ENCODE measurements at regions not wholly inside any gene's neighbourhood (a gene's known extent, or its start where the extent isn't known, plus 50 kb on each side); places are given as distances from the start of the nearest gene placed in this dataset.
"Not testable (repeated sequence)": the region's sequence is repeated elsewhere in the genome, so short reads cannot be mapped to it uniquely, and the experiment has no call there.

DNA sequence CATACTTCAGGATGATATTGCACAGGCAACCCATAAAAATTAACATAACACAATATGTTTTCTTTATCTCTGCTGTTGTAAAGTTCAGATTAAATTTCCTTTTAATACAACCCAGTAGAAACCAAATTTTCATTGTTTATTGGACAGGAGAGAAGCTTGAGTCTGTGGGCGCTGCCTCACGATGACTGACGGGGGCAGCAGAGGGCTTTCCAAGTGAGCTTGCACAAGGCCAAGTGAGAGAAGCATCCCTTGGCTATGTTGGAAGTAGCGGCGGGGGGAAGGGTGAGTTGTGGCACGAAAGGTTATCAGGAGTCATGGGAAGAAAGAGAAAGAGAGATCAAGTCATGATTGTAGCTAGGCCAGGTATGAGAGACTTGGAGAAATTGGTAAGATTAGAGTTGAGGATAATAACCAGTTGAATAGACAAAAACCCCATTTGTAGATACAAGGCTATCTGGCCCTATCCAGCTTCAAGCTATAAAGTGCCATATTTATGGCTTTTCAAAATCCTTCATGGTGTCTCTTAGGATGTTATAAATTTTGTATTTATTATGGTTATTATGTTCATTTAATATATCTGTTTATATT, 413.7 kb upstream of the FAM98A start:
- DNase-seq, result no peak

DNA sequence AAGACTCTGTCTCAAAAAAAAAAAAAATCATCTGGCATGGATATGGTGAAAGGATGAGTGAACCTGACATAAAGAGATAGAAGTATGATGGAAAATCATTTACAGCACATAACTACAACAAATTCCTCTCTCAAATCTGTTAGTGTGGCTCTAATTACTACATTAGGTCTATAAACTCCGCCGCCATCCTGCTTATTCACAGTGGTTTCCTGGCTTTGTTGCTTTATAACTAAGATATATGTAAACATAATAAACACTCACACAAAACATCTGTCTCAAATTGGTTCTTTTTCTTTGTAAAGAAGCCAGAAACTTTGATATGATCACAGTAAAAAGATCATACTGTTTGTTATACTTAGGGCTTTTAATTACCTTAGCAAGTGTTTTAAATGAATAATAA, 412.6 kb upstream of the FAM98A start:
- no peak for DNase-seq

DNA sequence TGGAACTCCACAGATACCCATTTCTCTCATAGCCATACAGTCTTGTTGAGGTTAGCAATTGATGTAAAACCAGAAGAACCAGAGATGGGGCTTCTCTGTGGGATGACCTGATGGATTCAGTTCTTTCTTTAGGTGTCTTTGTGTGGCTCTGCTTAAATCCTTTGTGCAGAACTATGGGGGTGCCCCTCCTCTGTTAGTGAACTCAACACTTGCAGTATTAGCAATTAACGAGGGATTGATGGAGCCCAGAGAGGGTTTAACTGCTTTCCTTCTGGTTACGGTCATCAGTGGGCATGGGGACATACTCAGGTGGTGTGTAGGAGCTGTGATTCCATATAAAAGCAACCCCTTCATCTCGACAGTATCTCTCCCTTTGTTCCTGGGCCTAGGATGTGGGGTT, 406.8 kb upstream of the FAM98A start:
- DNase-seq, result no peak

DNA sequence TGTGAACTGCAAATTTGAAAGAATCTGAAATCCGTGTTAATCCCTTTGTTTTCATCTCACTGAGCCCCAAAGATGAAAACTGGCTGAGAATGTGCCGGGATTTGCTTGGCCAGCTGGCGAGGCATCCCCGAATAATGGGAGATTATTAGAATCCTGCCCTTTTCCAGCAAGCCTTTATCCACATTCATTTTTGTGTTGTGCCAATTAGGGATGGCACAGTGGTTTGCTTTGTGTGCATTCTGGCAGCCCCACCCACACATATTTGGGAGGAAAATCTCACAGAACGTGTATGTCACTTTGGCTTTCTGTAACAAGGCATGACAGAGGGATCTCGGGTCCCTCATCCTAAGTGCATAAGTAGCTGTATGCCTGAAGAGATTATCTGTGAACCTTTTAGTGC, 405.8 kb upstream of the FAM98A start:
- DNase-seq, result no peak

DNA sequence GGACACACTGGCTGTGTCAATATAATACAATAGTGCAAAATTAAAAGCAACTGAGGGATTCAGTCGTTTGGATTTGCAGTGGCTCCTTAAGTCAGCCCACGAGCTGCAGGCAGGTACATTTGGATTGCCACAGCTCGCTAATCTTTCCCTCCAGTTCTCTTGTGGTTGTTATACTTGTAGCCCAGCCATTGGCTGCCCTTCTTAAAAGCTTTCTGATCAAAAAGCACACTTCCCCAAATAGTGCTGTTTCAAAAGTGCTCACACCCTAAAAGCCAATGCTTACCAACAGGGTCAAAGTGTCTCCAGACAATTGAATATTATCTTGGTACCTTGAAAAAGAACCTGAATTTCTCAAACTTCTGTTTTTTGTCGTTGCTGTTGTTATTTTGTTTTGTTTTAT, 404.7 kb upstream of the FAM98A start:
- no peak for DNase-seq

DNA sequence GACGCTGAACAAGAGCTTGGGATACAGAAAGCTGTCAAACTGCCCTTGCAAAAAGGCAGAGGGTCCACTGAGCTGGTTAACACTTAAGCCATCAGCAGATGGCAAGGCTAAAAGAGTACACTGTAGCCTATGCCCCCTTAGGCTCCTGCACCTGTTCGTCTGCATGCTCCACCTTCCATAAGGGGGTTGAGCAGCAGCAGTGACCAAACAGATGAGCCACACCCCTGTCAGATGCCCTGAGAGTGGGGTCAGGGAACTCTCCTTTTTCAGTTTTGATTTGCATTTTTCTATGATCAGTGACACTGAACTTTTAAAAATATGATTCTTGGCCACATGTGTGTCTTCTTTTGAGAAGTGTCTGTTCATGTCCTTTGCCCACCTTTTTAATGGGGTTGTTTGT, 402.5 kb upstream of the FAM98A start:
- no peak for DNase-seq

DNA sequence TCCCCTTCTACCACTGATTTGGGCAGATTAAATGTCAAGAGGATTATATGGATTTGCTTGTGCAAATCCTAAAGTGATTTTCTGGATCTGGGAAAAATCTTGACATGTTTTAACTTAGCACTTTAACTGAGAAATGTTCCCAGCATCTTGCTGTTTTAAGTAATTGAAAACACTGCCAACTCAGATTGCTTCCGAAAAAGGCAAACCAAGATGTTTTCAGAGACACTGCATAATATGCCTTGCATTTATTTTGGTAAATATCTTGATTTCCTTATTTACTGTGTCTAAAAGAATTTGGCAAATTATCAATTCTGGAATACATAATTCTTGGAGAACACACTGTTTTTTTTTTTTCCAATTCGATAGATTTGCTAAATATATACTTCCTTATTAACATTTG, 385.0 kb upstream of the FAM98A start:
- no peak for DNase-seq

DNA sequence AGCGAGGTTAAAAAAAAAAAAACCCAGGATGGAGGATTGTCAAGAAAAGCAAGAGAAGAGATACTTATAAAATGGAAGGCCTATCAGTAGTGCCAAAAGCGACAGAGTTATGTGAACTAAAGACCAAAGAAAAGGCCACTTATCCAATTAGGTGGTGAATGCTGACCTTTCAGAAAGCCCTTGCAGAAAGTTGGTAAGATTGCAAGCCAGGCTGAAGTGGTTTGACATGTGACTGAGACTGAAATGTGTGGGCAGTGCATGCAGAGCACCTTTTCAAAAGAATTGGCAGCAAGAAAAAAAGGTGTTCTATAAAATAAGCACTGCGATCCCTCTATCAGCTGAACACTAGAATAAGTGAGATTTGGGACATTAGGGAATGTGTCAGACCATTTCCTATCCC, 379.4 kb upstream of the FAM98A start:
- no peak for DNase-seq

DNA sequence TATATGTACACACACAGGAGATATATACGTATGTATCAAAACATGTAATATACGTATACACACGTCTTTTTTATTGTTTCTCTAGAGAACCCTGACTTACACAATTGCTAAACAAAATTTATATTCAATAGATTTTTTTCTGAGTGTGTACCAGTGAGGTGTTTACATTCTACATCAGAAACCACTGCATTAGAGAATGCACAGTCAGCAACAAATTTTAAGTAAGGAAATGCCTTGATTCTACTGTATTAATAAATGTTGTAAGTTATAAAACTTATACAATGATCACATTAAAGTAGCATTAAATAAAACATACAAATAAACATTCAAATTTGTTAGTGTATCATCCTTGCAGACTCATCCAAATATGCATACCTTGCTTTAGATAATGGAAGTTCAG, 376.4 kb upstream of the FAM98A start:
- DNase-seq, result no peak

DNA sequence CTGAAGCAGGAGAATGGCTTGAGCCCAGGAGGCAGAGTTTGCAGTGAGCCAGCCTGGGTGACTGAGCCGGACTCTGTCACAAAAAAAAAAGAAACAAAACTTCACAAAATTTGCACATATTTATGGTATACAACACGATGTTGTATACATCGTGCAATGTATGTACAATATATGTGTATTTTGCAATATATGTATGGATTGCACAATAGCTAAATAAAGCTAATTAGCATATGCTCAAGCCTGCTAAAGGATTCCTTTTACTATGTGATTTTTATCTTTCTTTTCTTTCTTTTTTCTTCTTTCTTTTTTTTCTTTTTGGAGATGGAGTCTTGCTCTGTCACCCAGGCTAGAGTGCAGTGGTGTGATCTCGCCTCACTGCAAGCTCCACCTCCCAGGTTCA, 368.0 kb upstream of the FAM98A start:
- no peak for DNase-seq

DNA sequence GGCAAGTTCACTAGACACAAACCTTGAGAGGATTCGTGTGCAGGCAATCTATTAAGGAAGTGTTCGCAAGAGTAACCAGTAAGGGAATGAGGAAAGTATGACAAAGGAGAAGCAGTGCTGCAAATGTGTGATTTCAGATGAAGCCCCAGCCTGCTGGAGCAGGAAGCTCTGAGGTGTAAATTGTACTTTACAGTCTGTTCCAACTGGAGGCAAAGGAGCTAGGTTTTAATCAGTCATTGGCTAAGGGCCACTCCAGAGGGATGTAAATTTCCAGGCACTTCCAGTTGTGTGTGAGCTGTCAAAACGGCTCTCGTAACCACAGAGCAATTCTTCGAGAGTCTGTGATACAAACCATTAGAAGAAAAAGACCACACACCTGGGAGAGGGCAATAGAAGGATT, 359.5 kb upstream of the FAM98A start:
- DNase-seq, result no peak

DNA sequence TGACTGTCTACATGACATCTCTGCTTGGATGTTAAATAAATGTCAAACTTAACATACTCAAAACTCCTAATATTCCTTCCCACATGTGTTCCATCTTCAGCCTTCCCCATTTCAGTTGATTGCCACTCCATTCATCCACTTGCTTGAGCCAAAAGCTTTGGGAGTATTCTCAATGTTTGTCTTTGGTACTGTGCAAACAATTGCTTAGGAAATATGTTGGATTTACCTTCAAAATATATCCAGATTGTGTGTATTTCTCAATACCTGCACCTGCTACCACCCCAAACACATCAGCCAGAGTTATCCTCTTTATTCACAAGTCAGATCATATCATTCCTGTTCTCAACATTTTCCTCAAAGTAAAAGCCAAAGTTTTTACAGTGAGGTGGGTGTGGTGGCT, 350.3 kb upstream of the FAM98A start:
- no peak for DNase-seq

DNA sequence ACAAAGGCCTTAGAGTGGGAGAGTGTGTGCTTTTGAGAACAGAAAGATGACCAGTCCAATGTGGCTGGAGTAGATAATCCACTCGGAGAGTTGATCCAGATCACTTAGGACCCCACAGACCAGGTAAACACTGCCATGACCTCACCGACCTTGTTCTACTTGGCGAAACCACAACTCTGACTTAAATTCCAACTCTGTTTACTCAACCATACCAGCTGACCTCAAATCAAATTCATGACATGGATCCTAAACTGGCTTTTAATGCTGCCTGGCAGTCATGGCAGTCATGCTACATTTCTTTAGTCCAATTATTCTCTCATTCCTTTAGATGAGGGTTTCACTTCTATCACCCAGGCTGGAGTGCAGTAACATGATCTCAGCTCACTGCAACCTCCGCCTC, 347.1 kb upstream of the FAM98A start:
- DNase-seq, result no peak

DNA sequence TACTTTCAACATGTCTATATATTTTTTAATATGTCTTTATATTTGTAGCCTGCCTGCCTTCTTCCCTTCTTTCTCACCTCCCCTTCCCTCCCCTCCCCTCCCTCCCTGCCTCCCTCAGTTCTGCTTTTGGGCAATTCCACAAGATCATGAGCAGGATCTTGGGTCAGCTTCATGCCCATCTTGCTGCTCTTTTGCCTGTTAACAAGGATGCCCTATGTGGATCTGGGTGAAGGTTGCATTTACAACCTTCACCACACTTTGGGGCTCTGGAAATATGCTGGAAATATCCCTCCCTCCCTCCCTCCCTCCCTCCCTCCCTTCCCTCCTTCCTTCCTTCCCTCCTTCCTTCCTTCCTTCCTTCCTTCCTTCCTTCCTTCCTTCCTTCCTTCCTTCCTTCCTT, 334.1 kb upstream of the FAM98A start:
- no peak for DNase-seq

DNA sequence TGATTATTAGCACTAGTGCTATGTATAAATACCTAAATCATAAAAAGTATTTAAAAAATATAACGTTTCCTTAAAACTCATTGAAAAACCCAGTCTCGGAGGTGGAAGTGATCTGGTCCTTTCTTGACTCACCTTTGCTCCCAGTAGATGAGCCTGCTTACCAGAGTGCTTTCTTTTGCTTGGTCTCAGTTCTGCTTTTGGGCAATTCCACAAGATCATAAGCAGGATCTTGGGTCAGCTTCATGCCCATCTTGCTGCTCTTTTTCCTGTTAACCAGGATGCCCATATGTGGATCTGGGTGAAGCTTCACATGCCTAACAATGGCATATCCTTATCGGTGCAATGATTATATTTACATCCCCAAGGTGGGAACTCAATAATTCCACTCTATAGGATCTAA, 332.1 kb upstream of the FAM98A start:
- no peak for DNase-seq

DNA sequence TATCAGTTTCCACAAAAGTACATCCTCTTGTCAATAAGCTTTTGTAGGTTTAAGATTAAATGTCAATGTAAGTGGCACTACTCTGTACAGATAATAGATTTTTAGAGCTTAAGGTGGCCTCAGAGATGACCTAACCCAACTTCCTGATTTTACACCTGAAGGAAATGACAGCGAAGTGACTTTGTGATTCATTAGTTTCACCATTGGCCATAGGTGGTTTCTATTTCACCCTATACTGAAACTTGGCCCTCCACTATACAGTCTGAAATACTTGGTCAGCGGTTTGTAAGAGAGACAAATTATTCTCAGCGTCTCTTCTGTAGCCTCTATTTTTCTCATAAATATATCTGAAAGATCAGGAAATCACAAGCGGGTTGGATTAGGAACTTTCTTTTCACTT, 330.4 kb upstream of the FAM98A start:
- no peak for DNase-seq

DNA sequence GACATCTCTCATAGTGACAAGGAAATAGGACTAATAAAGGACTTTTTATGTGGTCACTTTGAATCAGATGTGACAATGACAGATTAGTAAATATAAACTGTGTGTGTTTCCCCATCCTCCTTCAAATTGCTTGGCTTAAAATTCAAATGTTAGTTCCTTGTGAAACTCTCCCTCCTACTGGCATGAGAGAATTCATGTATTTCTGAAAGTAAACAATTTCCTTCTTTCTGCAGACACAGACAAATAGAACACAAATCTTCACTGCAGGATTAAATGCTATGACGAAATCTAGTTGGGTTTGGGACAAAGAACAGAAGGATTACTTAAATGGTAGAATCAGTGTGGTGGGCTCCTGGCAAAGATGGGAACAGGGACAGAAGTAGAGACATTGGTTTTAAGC, 328.7 kb upstream of the FAM98A start:
- no peak for DNase-seq

DNA sequence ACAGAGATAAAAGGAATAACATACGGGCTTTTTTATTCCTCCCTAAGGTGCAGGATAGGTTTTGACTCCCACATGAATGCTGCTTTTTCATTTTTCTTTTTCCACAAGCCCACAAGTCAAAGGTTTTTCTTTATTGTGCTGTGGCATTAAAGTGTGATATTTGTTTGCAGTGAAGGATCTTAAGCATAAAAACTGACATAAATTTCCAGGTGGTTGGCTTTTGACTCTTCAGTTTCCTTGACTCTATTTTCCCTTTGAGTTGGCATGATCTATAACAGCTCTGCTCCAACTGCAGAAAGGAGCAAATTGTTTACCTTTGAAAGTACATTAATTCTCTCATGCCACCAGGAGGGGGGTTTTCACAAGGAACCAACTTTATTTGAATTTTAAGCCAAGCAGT, 326.2 kb upstream of the FAM98A start:
- DNase-seq, result no peak

DNA sequence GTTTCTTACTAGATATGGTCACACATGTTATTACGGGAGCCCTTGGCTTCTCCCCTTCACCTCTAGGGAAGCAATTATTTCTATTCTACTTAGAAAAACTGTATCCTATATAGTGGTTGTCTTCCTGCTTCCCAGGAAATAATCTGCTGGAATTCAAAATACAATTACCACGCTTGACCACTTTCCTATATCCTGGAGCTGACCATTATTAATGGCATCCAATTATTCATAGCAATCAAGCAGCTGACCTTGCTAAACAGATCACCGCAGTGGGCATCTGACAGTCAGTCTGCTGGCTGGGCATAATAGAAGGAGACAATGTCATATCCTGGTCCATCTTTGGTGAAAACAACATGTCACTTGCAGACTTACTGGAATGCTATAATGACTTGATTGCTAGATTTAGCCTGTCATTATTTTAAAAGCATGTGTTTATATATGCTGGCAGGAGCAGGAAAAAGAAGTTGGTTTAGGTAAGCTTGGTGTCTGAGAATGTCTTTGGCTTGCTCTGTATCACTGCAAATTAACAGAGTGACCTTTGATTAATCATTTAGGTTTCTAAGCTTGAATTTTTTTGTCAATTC, 325.6 kb upstream of the FAM98A start:
- no peak for DNase-seq

DNA sequence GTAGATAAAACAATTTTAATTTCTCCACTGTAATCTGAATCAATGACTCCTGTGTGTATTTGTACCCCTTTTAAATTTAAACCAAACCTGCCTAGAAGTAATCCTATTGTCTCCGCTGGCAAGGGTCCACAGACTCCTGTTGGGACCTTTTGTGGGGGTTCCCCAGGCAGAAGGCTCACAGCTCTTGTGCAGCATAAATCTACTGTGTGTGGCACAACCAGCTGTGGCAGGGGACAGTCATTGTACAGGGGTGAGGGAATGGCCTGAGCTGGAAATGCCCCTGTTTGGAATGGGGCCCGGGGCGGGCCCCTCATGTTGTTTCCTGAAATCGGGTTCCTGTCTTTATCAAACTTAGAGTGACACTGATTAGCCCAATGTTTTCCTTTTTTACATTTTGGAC, 318.2 kb upstream of the FAM98A start:
- DNase-seq, result no peak

DNA sequence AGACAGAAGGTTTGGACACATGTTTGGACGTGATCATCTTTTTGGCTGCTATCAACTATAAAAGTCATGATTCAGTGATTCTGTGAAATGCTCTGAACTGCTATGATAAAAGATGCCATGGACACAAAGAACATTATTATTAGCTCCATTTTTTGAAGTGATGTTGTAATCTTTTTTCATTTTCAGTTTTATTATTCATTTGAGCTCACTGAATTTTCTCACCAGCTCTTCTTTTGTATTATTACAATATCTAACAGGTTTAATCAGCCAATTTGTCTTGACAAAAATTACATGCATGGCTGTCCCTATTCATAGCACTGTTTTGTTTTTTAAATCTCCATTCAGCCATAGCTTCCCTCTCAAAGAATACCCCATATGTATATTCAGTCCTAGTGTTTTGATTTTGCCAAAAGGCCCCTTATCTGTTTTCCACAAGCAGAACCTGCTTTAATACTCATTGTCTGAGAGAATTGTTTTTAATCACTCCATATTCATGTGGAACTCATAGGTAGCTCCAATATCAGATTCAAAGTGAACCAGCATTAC, 314.0 kb upstream of the FAM98A start:
- DNase-seq, result no peak

DNA sequence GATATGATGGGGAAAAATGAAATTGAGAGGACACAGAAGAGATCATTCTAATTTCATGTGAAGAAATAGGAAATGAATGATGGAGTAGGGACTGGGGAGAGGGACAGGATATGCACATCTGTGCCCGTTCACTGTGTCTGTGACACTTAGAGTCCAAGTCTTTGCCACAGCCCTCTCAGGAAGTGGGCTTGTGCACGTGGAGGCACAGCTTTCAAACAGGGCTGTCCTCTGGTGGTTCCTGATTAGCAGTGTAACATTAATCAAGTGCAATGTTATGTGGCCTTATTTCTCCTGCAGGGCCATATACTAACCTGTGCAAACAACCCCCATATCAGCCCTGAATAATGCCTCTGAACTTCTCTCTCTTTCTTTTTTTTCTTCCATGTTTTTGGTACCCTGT, 312.2 kb upstream of the FAM98A start:
- no peak for DNase-seq

DNA sequence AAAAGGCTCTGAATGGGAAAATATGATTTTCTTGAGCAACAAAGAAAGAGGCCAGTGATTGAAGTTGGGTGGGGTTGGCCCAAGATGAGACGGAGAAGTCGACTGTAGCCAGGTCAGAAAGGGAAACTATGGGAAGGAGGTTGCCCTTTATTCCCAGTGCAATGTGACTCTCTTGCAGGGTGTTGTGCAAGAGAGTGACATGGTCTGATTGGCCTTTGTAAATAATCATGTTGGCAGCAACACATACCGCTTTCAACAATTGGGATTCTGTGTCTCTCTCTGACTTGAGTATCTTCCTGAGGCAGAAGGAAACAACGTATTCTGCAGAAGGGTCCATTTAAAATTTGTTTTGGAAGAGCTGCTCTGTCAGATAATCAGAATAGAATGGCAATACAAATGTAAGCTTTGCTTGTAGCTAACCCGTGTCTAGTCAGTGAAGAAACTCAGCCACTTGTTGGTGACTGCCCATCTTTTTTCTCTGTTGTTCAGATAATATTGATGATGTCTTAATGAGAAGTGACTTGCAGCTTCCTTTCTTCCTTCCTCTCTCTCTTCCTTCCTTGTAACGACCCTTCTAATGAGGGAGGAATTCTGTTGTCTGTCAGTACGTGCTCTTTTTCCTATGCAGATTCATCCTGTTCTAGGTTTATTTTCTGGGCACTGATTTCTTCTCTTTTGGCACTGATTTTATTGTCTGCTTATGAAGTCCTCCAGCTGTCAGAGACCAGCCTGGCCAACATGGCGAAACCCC, 311.0 kb upstream of the FAM98A start:
- no peak for DNase-seq

DNA sequence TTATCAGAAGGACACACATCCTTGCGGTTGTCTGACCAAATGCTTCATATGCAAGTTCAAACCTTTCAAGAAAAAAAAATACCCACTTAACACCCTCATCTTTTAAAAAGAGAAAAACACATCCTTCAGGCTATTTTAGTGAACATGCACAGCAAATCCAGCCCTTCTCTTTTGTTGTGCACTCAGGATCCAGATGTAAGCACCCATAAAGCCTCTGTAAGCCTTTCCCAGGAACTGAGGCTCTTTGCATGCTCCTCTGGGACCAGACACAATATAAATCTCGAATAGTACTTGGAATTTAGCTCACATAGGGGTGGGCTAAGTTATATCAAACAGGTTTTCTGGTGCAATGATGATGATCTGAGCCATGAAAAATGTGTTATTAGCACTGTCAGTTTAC, 308.8 kb upstream of the FAM98A start:
- DNase-seq, result no peak

DNA sequence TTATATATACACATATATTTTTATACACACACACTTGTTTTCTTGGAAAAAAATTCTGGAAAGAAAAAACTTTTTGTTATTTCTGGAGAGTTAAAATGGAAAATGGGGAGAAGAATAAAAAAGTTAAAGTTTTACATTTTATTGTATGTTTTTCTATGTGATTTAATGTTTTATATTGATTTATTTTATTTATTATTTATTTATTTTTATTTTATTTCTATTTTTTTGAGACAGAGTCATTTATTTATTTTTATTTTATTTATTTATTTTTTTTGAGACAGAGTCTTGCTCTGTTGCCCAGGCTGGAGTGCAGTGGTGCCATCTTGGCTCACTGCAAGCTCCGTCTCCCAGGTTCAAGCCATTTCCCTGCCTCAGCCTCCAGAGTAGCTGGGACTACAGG, 307.0 kb upstream of the FAM98A start:
- DNase-seq, result not testable (repeated sequence)

All from activated naive CD4-positive, alpha-beta T cell treated with Interleukin-2 at 50 U/mL for 16 hours (primary cell).